Tibial nerve (tissue), 4 donors: ENCODE measurements at regions not wholly inside any gene's neighbourhood (a gene's known extent, or its start where the extent isn't known, plus 50 kb on each side); places are given as distances from the start of the nearest gene placed in this dataset.

Experiments used
- DNase-seq, 2 donors: peaks; one replicate each; pipeline ENCODE4 v3.0.0-alpha.2; 2019; ENCODE audit warnings: low spot score in 2 of 2
- H3K27ac ChIP-seq, 4 donors: fragments of 200-600 bp; sonication (generic) in 3 of 4; one replicate each; pipeline ENCODE4 v1.5.1; 2017 to 2019; ENCODE audit warnings: mild to moderate bottlenecking in 1 of 4
- H3K27me3 ChIP-seq, 2 donors: fragments of 200-600 bp; sonication (generic) in 1 of 2; one replicate each; pipeline versions ENCODE4 v1.5.1 to v1.6.0; 2017 to 2019
- H3K36me3 ChIP-seq, 3 donors: fragments of 200-600 bp; sonication (generic); one replicate each; pipeline ENCODE4 v1.5.1; 2018 to 2019
- H3K4me1 ChIP-seq, 4 donors: fragments of 200-600 bp; sonication (generic) in 3 of 4; one replicate each; pipeline ENCODE4 v1.5.1; 2017 to 2019
- H3K4me3 ChIP-seq, 4 donors: fragments of 200-600 bp; sonication (generic) in 3 of 4; one replicate each; pipeline ENCODE4 v1.5.1; 2017 to 2019; ENCODE audit warnings: mild to moderate bottlenecking in 1 of 4, moderate library complexity in 1 of 4
- H3K9me3 ChIP-seq, 4 donors: fragments of 200-600 bp; sonication (generic) in 3 of 4; one replicate each; pipeline ENCODE4 v1.5.1; 2017 to 2019
- CTCF ChIP-seq, 5 experiments: fragments of 200-600 bp in 3 of 5; fragments of 450-650 bp in 2 of 5; sonication (generic) in 3 of 5; IDR thresholded peaks; one replicate each; pipeline ENCODE4 v1.5.1; 2016 to 2019; ENCODE audit warnings: antibody characterized with exemption in 5 of 5, mild to moderate bottlenecking in 3 of 5, moderate library complexity in 2 of 5
- EP300 ChIP-seq, 2 donors: sonication (generic); formaldehyde crosslinking; IDR thresholded peaks; one replicate each; pipeline ENCODE4 v1.6.1; 2017; ENCODE audit warnings: antibody characterized with exemption in 2 of 2, mild to moderate bottlenecking in 1 of 2
- POLR2A ChIP-seq, 2 donors: fragments of 450-650 bp; IDR thresholded peaks; one replicate each; pipeline ENCODE4 v1.6.1; 2017; ENCODE audit warnings: antibody characterized with exemption in 2 of 2, mild to moderate bottlenecking in 2 of 2, moderate library complexity in 2 of 2
- WGBS, 2 donors: methylation state at CpG; one replicate each; pipeline ENCODE4 v1.1.5; 2018; 5-methylcytosine and 5-hydroxymethylcytosine counted together

- DNase-seq, result no peak
- TF ChIP-seq EP300 (IDR thresholded peaks at IDR 0.05), result no peak
- TF ChIP-seq POLR2A (IDR thresholded peaks at IDR 0.05), result no peak
- TF ChIP-seq CTCF (IDR thresholded peaks at IDR 0.05), result no peak
- H3K36me3 ChIP-seq, result no peaks in the 10 kb centered on the region
Measured at GRCh38 chr6:6801005-6801335, 212.4 kb downstream of the LY86 start.

GRCh38 chr6:6801635-6802218 lies 213.2 kb downstream of the LY86 start:
- peaks cover 0 to 2% (median 0%) of the 10 kb centered on the region in 4 donors for H3K4me1 ChIP-seq
- 81 to 82% methylated on average over 9 of the region's 9 CpGs for WGBS, 2 donors
- H3K4me3 ChIP-seq, result no peak overlapping the region
- no peaks in the 10 kb centered on the region for H3K9me3 ChIP-seq
- no peak overlapping the region for H3K27ac ChIP-seq
- no peak for DNase-seq
- no peaks in the 10 kb centered on the region for H3K36me3 ChIP-seq
- H3K27me3 ChIP-seq, result no peaks in the 10 kb centered on the region
- TF ChIP-seq EP300 (IDR thresholded peaks at IDR 0.05) (no peak), CTCF (IDR thresholded peaks at IDR 0.05) (no peak)

More at GRCh38 chr6:6801005-6801335, 212.4 kb downstream of the LY86 start:
- H3K4me1 ChIP-seq, result no peaks in the 10 kb centered on the region
- H3K4me3 ChIP-seq, result no peak overlapping the region
- no peak overlapping the region for H3K27ac ChIP-seq
- no peaks in the 10 kb centered on the region for H3K9me3 ChIP-seq
- no peaks in the 10 kb centered on the region for H3K27me3 ChIP-seq
- 91 to 94% methylated on average over 6 of the region's 6 CpGs for WGBS, 2 donors

GRCh38 chr6:6803180-6803977 lies 214.9 kb downstream of the LY86 start:
- H3K9me3 ChIP-seq, result no peaks in the 10 kb centered on the region
- TF ChIP-seq POLR2A (IDR thresholded peaks at IDR 0.05) (no peak), CTCF (IDR thresholded peaks at IDR 0.05) (no peak), EP300 (IDR thresholded peaks at IDR 0.05) (no peak)
- no peak overlapping the region for H3K27ac ChIP-seq
- H3K4me3 ChIP-seq, result no peak overlapping the region
- H3K4me1 ChIP-seq, result peaks cover 0 to 10% (median 0%) of the 10 kb centered on the region in 4 donors
- H3K27me3 ChIP-seq, result no peaks in the 10 kb centered on the region
- no peak for DNase-seq
- WGBS, 2 donors, result 73 to 81% methylated on average over 18 of the region's 18 CpGs
- no peaks in the 10 kb centered on the region for H3K36me3 ChIP-seq

GRCh38 chr6:6804843-6805615 lies 216.5 kb downstream of the LY86 start:
- TF ChIP-seq CTCF (IDR thresholded peaks at IDR 0.05) (no peak), EP300 (IDR thresholded peaks at IDR 0.05) (no peak), POLR2A (IDR thresholded peaks at IDR 0.05) (no peak)
- no peaks in the 10 kb centered on the region for H3K36me3 ChIP-seq
- H3K4me1 ChIP-seq, result peaks cover 0 to 10% (median 0%) of the 10 kb centered on the region in 4 donors
- DNase-seq, result no peak
- H3K9me3 ChIP-seq, result no peaks in the 10 kb centered on the region
- no peak overlapping the region for H3K27ac ChIP-seq
- H3K27me3 ChIP-seq, result no peaks in the 10 kb centered on the region
- 94 to 99% methylated on average over 8 of the region's 8 CpGs for WGBS, 2 donors
- H3K4me3 ChIP-seq, result no peak overlapping the region
